Panc1 (cell line): ENCODE measurements at regions not wholly inside any gene's neighbourhood (a gene's known extent, or its start where the extent isn't known, plus 50 kb on each side); places are given as distances from the start of the nearest gene placed in this dataset.

Source experiments
- ATAC-seq: fragments of 200-7000 bp; cut with Tn5 transposase; 2 replicates; pipeline ENCODE4 v1.9.1; 2020; ENCODE audit warnings: mild to moderate bottlenecking, moderate library complexity
- BruUV-seq: library from RNA; stranded (reverse); fragments of 400-500 nt; replicated peaks from 2 replicates; lab custom pipeline; 2021; lab: Mats Ljungman, UMichigan
- CTCF ChIA-PET: fragments of 300-600 bp; sonication (Branson Sonifier 250); formaldehyde crosslinking; loops from one replicate; lab custom pipeline; 2022; ENCODE audit warnings: antibody characterized with exemption; lab: Charles Lee
- POLR2A ChIA-PET: fragments of 300-600 bp; sonication (Branson Sonifier 250); formaldehyde crosslinking; loops from one replicate; lab custom pipeline; 2022; ENCODE audit warnings: antibody characterized with exemption; lab: Charles Lee
- DNase-seq: peaks from one replicate; pipeline ENCODE4 v3.0.0-alpha.2; 2010; ENCODE audit warnings: low read depth, low spot score
- H3K27ac ChIP-seq: 2 replicates; pipeline ENCODE4 v1.5.1; 2011; ENCODE audit warnings: mild to moderate bottlenecking, low read length, inconsistent platforms
- H3K27me3 ChIP-seq: fragments of 200-500 bp; sonication (Bioruptor generic); 2 replicates; pipeline ENCODE4 v1.6.0; 2014; ENCODE audit warnings: low read length, inconsistent platforms; ENCODE audit not compliant: control insufficient read depth, insufficient read depth
- H3K36me3 ChIP-seq: fragments of 200-500 bp; sonication (Bioruptor generic); 2 replicates; pipeline ENCODE4 v1.5.1; 2014; ENCODE audit warnings: inconsistent platforms, mild to moderate bottlenecking, low read length, moderate library complexity; ENCODE audit not compliant: control insufficient read depth, insufficient read depth
- H3K4me1 ChIP-seq: 2 replicates; pipeline ENCODE4 v1.5.1; 2011; ENCODE audit warnings: inconsistent platforms, mild to moderate bottlenecking, low read length, moderate library complexity; ENCODE audit not compliant: control insufficient read depth, insufficient read depth
- H3K4me3 ChIP-seq, 2 experiments: 2 replicates each; pipeline ENCODE4 v1.5.1; 2011 to 2012; ENCODE audit warnings: low read depth in 2 of 2, low read length in 2 of 2, mild to moderate bottlenecking in 2 of 2, inconsistent platforms in 1 of 2, moderate library complexity in 1 of 2
- H3K9me3 ChIP-seq: fragments of 200-500 bp; sonication (Bioruptor generic); 2 replicates; pipeline ENCODE4 v1.5.1; 2014; ENCODE audit warnings: low read depth, mild to moderate bottlenecking, inconsistent platforms, low read length, moderate library complexity; ENCODE audit not compliant: control insufficient read depth, insufficient read depth
- POLR2AphosphoS5 ChIP-seq: IDR thresholded peaks from 2 replicates; pipeline ENCODE4 v1.6.1; 2012; ENCODE audit warnings: mild to moderate bottlenecking, low read depth, low read length, moderate library complexity
- SIN3A ChIP-seq: IDR thresholded peaks from 2 replicates; pipeline ENCODE4 v1.6.1; 2012; ENCODE audit warnings: low read depth, mild to moderate bottlenecking, low read length, moderate library complexity, borderline replicate concordance; ENCODE audit not compliant: insufficient read depth
- TCF7L2 ChIP-seq: IDR thresholded peaks from 2 replicates; pipeline ENCODE4 v1.6.1; 2011; ENCODE audit warnings: mild to moderate bottlenecking, low read depth, low read length, inconsistent platforms
- in situ Hi-C: cut with HindIII; loops from 2 replicates; pipeline ENCODE4 v1.10.0; 2016; ENCODE audit warnings: low sequenced_read_pairs, low pct_unique_long_range_greater_than_20kb
- intact Hi-C: fragments of 100-400 bp; cut with micrococcal nuclease; formaldehyde crosslinking; loops from one replicate; pipeline ENCODE4 v1.10.0; 2022; ENCODE audit not compliant: unreplicated experiment
- TF ChIP-seq, protein P1 (sequence below): fragments of 450-650 bp; IDR thresholded peaks from 2 replicates; pipeline ENCODE4 v1.5.1; 2017; ENCODE audit warnings: mild to moderate bottlenecking
- TF ChIP-seq, protein P2 (sequence below), 2 experiments: IDR thresholded peaks; 2 replicates each; pipeline ENCODE4 v1.6.1; 2011 to 2012; ENCODE audit warnings: low read depth in 2 of 2, control low read depth in 1 of 2, low read length in 1 of 2, mild to moderate bottlenecking in 1 of 2, moderate library complexity in 1 of 2; ENCODE audit not compliant: insufficient read depth in 1 of 2

DNA sequence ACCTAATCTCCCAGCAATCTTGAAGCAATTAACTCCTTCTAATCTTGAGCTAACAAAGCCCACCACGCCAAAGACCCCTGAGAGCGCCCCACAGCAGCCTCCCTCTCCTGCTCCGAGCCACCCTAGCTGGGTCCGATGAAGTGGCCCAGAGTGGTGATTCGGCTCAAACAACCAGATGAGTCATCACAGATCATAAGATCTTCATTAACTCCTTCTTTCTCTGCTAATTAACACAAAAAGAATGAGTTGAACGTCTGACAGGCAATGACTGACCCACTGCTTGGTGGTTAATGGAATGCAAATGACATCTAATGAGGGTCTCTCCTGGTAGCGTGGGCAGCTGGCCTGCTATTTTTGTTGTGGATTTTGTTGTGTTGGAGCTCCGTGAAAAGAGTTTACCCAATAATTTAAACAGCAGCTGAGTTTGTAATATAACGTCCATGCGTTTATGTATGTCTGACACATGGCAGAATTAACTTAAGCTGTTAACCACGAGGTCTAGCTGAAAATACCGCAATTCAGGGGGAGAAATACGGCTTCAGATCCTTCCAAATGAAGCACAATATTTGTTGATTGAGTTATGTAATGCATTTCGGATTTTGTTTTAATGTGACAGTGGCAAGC lies 161.4 kb downstream of the RAB11FIP2 start:
- Histone ChIP-seq H3K4me1 (no peaks in the 10 kb centered on the region), H3K27ac (no peak overlapping the region), H3K4me3 (no peak overlapping the region), H3K9me3 (no peaks in the 10 kb centered on the region), H3K36me3 (no peaks in the 10 kb centered on the region), H3K27me3 (peaks cover 14% of the 10 kb centered on the region)
- TF ChIP-seq POLR2AphosphoS5 (no peak), TCF7L2 (no peak), SIN3A (no peak)
- TF ChIP-seq, protein P1, sequence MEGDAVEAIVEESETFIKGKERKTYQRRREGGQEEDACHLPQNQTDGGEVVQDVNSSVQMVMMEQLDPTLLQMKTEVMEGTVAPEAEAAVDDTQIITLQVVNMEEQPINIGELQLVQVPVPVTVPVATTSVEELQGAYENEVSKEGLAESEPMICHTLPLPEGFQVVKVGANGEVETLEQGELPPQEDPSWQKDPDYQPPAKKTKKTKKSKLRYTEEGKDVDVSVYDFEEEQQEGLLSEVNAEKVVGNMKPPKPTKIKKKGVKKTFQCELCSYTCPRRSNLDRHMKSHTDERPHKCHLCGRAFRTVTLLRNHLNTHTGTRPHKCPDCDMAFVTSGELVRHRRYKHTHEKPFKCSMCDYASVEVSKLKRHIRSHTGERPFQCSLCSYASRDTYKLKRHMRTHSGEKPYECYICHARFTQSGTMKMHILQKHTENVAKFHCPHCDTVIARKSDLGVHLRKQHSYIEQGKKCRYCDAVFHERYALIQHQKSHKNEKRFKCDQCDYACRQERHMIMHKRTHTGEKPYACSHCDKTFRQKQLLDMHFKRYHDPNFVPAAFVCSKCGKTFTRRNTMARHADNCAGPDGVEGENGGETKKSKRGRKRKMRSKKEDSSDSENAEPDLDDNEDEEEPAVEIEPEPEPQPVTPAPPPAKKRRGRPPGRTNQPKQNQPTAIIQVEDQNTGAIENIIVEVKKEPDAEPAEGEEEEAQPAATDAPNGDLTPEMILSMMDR: no peak
- TF ChIP-seq, protein P2, sequence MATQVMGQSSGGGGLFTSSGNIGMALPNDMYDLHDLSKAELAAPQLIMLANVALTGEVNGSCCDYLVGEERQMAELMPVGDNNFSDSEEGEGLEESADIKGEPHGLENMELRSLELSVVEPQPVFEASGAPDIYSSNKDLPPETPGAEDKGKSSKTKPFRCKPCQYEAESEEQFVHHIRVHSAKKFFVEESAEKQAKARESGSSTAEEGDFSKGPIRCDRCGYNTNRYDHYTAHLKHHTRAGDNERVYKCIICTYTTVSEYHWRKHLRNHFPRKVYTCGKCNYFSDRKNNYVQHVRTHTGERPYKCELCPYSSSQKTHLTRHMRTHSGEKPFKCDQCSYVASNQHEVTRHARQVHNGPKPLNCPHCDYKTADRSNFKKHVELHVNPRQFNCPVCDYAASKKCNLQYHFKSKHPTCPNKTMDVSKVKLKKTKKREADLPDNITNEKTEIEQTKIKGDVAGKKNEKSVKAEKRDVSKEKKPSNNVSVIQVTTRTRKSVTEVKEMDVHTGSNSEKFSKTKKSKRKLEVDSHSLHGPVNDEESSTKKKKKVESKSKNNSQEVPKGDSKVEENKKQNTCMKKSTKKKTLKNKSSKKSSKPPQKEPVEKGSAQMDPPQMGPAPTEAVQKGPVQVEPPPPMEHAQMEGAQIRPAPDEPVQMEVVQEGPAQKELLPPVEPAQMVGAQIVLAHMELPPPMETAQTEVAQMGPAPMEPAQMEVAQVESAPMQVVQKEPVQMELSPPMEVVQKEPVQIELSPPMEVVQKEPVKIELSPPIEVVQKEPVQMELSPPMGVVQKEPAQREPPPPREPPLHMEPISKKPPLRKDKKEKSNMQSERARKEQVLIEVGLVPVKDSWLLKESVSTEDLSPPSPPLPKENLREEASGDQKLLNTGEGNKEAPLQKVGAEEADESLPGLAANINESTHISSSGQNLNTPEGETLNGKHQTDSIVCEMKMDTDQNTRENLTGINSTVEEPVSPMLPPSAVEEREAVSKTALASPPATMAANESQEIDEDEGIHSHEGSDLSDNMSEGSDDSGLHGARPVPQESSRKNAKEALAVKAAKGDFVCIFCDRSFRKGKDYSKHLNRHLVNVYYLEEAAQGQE (IDR thresholded peaks at IDR 0.05; ENCODE audit: insufficient read depth in 1 of 2, low read depth in 2 of 2, low read length in 1 of 2): no peak
- POLR2A ChIA-PET: no interaction called here
- DNase-seq: no peak
- no peak for ATAC-seq
- BruUV-seq: no TSS peak
- in situ Hi-C loops (no loop called here), intact Hi-C loops (no loop called here)
- CTCF ChIA-PET: no interaction called here

DNA sequence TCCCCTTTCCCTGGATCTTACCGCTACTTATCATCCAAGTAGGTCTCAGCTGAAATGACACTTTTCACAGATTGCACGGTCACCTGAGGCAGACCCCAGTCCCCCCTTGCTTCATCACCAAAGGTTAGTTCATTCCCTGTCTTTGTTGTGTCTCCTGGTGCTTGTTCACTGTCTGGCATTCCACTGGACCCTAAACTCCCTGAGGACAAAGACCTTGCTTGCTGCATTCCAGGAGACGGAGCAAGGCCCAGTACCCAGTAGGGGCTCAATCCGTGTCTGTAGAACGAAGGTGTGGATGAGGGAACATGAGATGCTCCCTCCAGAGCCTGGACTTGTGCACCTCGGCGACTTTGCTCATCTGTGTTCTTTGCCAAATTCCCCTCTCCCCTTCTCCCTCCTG lies 160.0 kb downstream of the RAB11FIP2 start:
- no peaks in the 10 kb centered on the region for H3K4me1 ChIP-seq
- H3K27me3 ChIP-seq: peaks cover 14% of the 10 kb centered on the region
- ChIA-PET CTCF (no interaction called here), POLR2A (no interaction called here)
- DNase-seq: no peak
- BruUV-seq: no TSS peak
- H3K36me3 ChIP-seq: no peaks in the 10 kb centered on the region
- no peak overlapping the region for H3K4me3 ChIP-seq
- no peak for ATAC-seq
- intact Hi-C loops: no loop called here
- no peak overlapping the region for H3K27ac ChIP-seq
- in situ Hi-C loops: no loop called here
- H3K9me3 ChIP-seq: no peaks in the 10 kb centered on the region
- TF ChIP-seq, protein P2 (IDR thresholded peaks at IDR 0.05; ENCODE audit: insufficient read depth in 1 of 2, low read depth in 2 of 2, low read length in 1 of 2): no peak
- no peak for TF ChIP-seq SIN3A
- TF ChIP-seq, protein P1: no peak
- TF ChIP-seq POLR2AphosphoS5: no peak
- no peak for TF ChIP-seq TCF7L2
